HG02943 (cell line): ENCODE measurements at regions not wholly inside any gene's neighbourhood (a gene's known extent, or its start where the extent isn't known, plus 50 kb on each side); places are given as distances from the start of the nearest gene placed in this dataset.
"Not testable (repeated sequence)": the region's sequence is repeated elsewhere in the genome, so short reads cannot be mapped to it uniquely, and the experiment has no call there.

Source experiments
- ATAC-seq: cut with Tn5 transposase; IDR thresholded peaks from one replicate; pipeline ENCODE4 v1.9.1; 2021; ENCODE audit warnings: mild to moderate bottlenecking, low read depth, moderate library complexity; ENCODE audit not compliant: unreplicated experiment

- not testable (repeated sequence) for ATAC-seq
These were observed 65.5 kb upstream of the VLDLR start for GRCh38 chr9:2555899-2556600.

- ATAC-seq, result no peak
These were observed 63.9 kb upstream of the VLDLR start for GRCh38 chr9:2557693-2558092.

- ATAC-seq, result no peak
These were observed 62.1 kb upstream of the VLDLR start for GRCh38 chr9:2559192-2560152.

- no peak for ATAC-seq
These were observed 61.4 kb upstream of the VLDLR start for GRCh38 chr9:2560180-2560579.

GRCh38 chr9:2565676-2566340 lies 55.8 kb upstream of the VLDLR start:
- no peak for ATAC-seq

GRCh38 chr9:2567922-2568321 lies 53.7 kb upstream of the VLDLR start:
- ATAC-seq, result no peak

- ATAC-seq, result no peak
These were observed 52.9 kb upstream of the VLDLR start for GRCh38 chr9:2568689-2569088.

GRCh38 chr9:2570615-2571479 lies 50.7 kb upstream of the VLDLR start:
- no peak for ATAC-seq
